Panc1 (cell line): ENCODE measurements at regions not wholly inside any gene's neighbourhood (a gene's known extent, or its start where the extent isn't known, plus 50 kb on each side); places are given as distances from the start of the nearest gene placed in this dataset.

Source experiments
- ATAC-seq: fragments of 200-7000 bp; cut with Tn5 transposase; 2 replicates; pipeline ENCODE4 v1.9.1; 2020; ENCODE audit warnings: mild to moderate bottlenecking, moderate library complexity
- BruUV-seq: library from RNA; stranded (reverse); fragments of 400-500 nt; replicated peaks from 2 replicates; lab custom pipeline; 2021; lab: Mats Ljungman, UMichigan
- CTCF ChIA-PET: fragments of 300-600 bp; sonication (Branson Sonifier 250); formaldehyde crosslinking; loops from one replicate; lab custom pipeline; 2022; ENCODE audit warnings: antibody characterized with exemption; lab: Charles Lee
- POLR2A ChIA-PET: fragments of 300-600 bp; sonication (Branson Sonifier 250); formaldehyde crosslinking; loops from one replicate; lab custom pipeline; 2022; ENCODE audit warnings: antibody characterized with exemption; lab: Charles Lee
- DNase-seq: peaks from one replicate; pipeline ENCODE4 v3.0.0-alpha.2; 2010; ENCODE audit warnings: low read depth, low spot score
- H3K27ac ChIP-seq: 2 replicates; pipeline ENCODE4 v1.5.1; 2011; ENCODE audit warnings: mild to moderate bottlenecking, low read length, inconsistent platforms
- H3K27me3 ChIP-seq: fragments of 200-500 bp; sonication (Bioruptor generic); 2 replicates; pipeline ENCODE4 v1.6.0; 2014; ENCODE audit warnings: low read length, inconsistent platforms; ENCODE audit not compliant: control insufficient read depth, insufficient read depth
- H3K36me3 ChIP-seq: fragments of 200-500 bp; sonication (Bioruptor generic); 2 replicates; pipeline ENCODE4 v1.5.1; 2014; ENCODE audit warnings: inconsistent platforms, mild to moderate bottlenecking, low read length, moderate library complexity; ENCODE audit not compliant: control insufficient read depth, insufficient read depth
- H3K4me1 ChIP-seq: 2 replicates; pipeline ENCODE4 v1.5.1; 2011; ENCODE audit warnings: inconsistent platforms, mild to moderate bottlenecking, low read length, moderate library complexity; ENCODE audit not compliant: control insufficient read depth, insufficient read depth
- H3K4me3 ChIP-seq, 2 experiments: 2 replicates each; pipeline ENCODE4 v1.5.1; 2011 to 2012; ENCODE audit warnings: low read depth in 2 of 2, low read length in 2 of 2, mild to moderate bottlenecking in 2 of 2, inconsistent platforms in 1 of 2, moderate library complexity in 1 of 2
- H3K9me3 ChIP-seq: fragments of 200-500 bp; sonication (Bioruptor generic); 2 replicates; pipeline ENCODE4 v1.5.1; 2014; ENCODE audit warnings: low read depth, mild to moderate bottlenecking, inconsistent platforms, low read length, moderate library complexity; ENCODE audit not compliant: control insufficient read depth, insufficient read depth
- CTCF ChIP-seq: fragments of 450-650 bp; IDR thresholded peaks from 2 replicates; pipeline ENCODE4 v1.5.1; 2017; ENCODE audit warnings: mild to moderate bottlenecking
- POLR2AphosphoS5 ChIP-seq: IDR thresholded peaks from 2 replicates; pipeline ENCODE4 v1.6.1; 2012; ENCODE audit warnings: mild to moderate bottlenecking, low read depth, low read length, moderate library complexity
- REST ChIP-seq, 2 experiments: IDR thresholded peaks; 2 replicates each; pipeline ENCODE4 v1.6.1; 2011 to 2012; ENCODE audit warnings: low read depth in 2 of 2, control low read depth in 1 of 2, low read length in 1 of 2, mild to moderate bottlenecking in 1 of 2, moderate library complexity in 1 of 2; ENCODE audit not compliant: insufficient read depth in 1 of 2
- SIN3A ChIP-seq: IDR thresholded peaks from 2 replicates; pipeline ENCODE4 v1.6.1; 2012; ENCODE audit warnings: low read depth, mild to moderate bottlenecking, low read length, moderate library complexity, borderline replicate concordance; ENCODE audit not compliant: insufficient read depth
- TCF7L2 ChIP-seq: IDR thresholded peaks from 2 replicates; pipeline ENCODE4 v1.6.1; 2011; ENCODE audit warnings: mild to moderate bottlenecking, low read depth, low read length, inconsistent platforms
- in situ Hi-C: cut with HindIII; loops from 2 replicates; pipeline ENCODE4 v1.10.0; 2016; ENCODE audit warnings: low sequenced_read_pairs, low pct_unique_long_range_greater_than_20kb
- intact Hi-C: fragments of 100-400 bp; cut with micrococcal nuclease; formaldehyde crosslinking; loops from one replicate; pipeline ENCODE4 v1.10.0; 2022; ENCODE audit not compliant: unreplicated experiment

DNA sequence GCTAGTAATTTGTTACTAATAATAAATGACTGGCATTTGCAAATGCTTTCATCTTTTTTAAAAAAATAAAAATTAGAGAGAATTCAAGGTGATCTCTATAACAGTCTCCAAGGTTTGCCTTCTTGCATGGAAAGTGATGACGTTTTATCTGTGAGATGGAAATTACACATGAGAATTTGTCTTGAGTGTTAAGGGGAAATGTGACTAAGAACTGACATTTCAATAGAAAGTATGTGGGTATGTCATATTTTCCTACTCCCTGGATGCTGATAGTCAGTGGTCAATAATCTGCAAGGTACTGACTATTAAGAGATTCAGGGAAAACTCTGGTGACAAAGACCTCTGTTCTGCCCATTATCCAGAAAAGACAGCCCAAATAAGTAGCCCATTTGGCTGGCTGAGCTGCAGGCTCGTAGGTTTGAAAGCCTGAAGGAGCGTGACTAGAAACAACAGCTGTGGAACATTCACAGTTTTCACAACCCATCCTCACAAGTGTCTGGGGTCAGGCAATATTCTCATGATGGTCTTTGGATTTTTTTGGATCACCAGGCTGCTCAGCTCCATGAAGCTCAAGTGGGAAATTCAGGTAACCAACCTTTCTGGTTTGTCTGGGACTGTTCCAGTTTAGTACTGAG, 49.7 kb upstream of the WSCD1 start:
- Histone ChIP-seq H3K9me3 (no peaks in the 10 kb centered on the region), H3K4me1 (no peaks in the 10 kb centered on the region), H3K4me3 (no peak overlapping the region), H3K27ac (no peak overlapping the region), H3K36me3 (no peaks in the 10 kb centered on the region), H3K27me3 (peaks cover 3% of the 10 kb centered on the region)
- DNase-seq = no peak
- ChIA-PET POLR2A (no interaction called here), CTCF (no interaction called here)
- BruUV-seq = no TSS peak
- no peak for ATAC-seq
- TF ChIP-seq POLR2AphosphoS5 (no peak), CTCF (no peak), SIN3A (no peak), TCF7L2 (no peak), REST (IDR thresholded peaks at IDR 0.05; ENCODE audit: insufficient read depth in 1 of 2, low read depth in 2 of 2, low read length in 1 of 2) (no peak)
- intact Hi-C loops (no loop called here), in situ Hi-C loops (no loop called here)
